OCI-LY1 (cell line): ENCODE measurements at regions not wholly inside any gene's neighbourhood (a gene's known extent, or its start where the extent isn't known, plus 50 kb on each side); places are given as distances from the start of the nearest gene placed in this dataset.

Experiments used
- H2AFZ ChIP-seq: fragments of 200-600 bp; sonication (generic), shearing (Covaris generic); 2 replicates; pipeline ENCODE4 v1.6.0; 2014; ENCODE audit warnings: antibody characterized with exemption, mild to moderate bottlenecking, low read length
- H3F3A ChIP-seq: fragments of 200-600 bp; sonication (generic), shearing (Covaris generic); 2 replicates; pipeline ENCODE4 v1.6.0; 2014; ENCODE audit warnings: mild to moderate bottlenecking, antibody characterized with exemption, low read length, moderate library complexity; ENCODE audit not compliant: insufficient read depth
- H3K27ac ChIP-seq: fragments of 200-600 bp; sonication (generic); 2 replicates; pipeline ENCODE4 v1.5.1; 2014; ENCODE audit warnings: low read length, mixed run types, mild to moderate bottlenecking, low read depth; ENCODE audit not compliant: poor library complexity, severe bottlenecking
- H3K27me3 ChIP-seq: fragments of 200-600 bp; sonication (generic); 2 replicates; pipeline ENCODE4 v1.6.0; 2014; ENCODE audit warnings: antibody characterized with exemption, mild to moderate bottlenecking, low read length, moderate library complexity; ENCODE audit not compliant: insufficient read depth
- H3K36me3 ChIP-seq: fragments of 200-600 bp; sonication (generic); 2 replicates; pipeline ENCODE4 v1.6.1; 2014; ENCODE audit warnings: mild to moderate bottlenecking, antibody characterized with exemption, low read length, moderate library complexity, mixed read lengths; ENCODE audit not compliant: insufficient read depth
- H3K4me1 ChIP-seq: fragments of 200-600 bp; sonication (generic); 2 replicates; pipeline ENCODE4 v1.5.1; 2014; ENCODE audit warnings: mild to moderate bottlenecking, low read length, moderate library complexity; ENCODE audit not compliant: insufficient read depth, severe bottlenecking
- H3K4me2 ChIP-seq: fragments of 200-600 bp; sonication (generic), shearing (Covaris generic); 2 replicates; pipeline ENCODE4 v1.6.1; 2014; ENCODE audit warnings: low read length
- H3K4me3 ChIP-seq: fragments of 200-600 bp; sonication (generic); 2 replicates; pipeline ENCODE4 v1.5.1; 2014; ENCODE audit warnings: low read length, low read depth, mild to moderate bottlenecking, mixed read lengths; ENCODE audit not compliant: poor library complexity, severe bottlenecking
- H3K79me2 ChIP-seq: fragments of 200-600 bp; shearing (Covaris generic); 2 replicates; pipeline ENCODE4 v1.6.1; 2016; ENCODE audit warnings: mixed run types, low read length, mixed read lengths; ENCODE audit not compliant: insufficient read depth
- H3K9ac ChIP-seq: fragments of 200-600 bp; sonication (generic), shearing (Covaris generic); 2 replicates; pipeline ENCODE4 v1.6.1; 2014; ENCODE audit warnings: mild to moderate bottlenecking, low read length, mixed read lengths
- H3K9me2 ChIP-seq: fragments of 200-600 bp; sonication (generic), shearing (Covaris generic); 2 replicates; pipeline ENCODE4 v1.6.1; 2014; ENCODE audit warnings: low read depth, mild to moderate bottlenecking, low read length, mixed read lengths
- H3K9me3 ChIP-seq: fragments of 200-600 bp; shearing (Covaris generic); 2 replicates; pipeline ENCODE4 v1.6.1; 2014; ENCODE audit warnings: low read length, mixed read lengths
- H4K20me1 ChIP-seq: fragments of 200-600 bp; sonication (generic), shearing (Covaris generic); 2 replicates; pipeline ENCODE4 v1.6.0; 2016; ENCODE audit warnings: mild to moderate bottlenecking, low read length; ENCODE audit not compliant: insufficient read depth
- CTCF ChIP-seq: fragments of 200-600 bp; sonication (generic), shearing (Covaris generic); IDR thresholded peaks from 2 replicates; pipeline ENCODE4 v1.5.1; 2017; ENCODE audit warnings: mild to moderate bottlenecking, antibody characterized with exemption, low read length, moderate library complexity, mixed read lengths
- EZH2 ChIP-seq: fragments of 200-600 bp; sonication (generic), shearing (Covaris generic); IDR thresholded peaks from 2 replicates; pipeline ENCODE4 v1.8.0; 2017; ENCODE audit warnings: borderline replicate concordance, mixed run types, mild to moderate bottlenecking, antibody characterized with exemption, low read length, moderate library complexity, mixed read lengths

- no peak overlapping the region for H3K27ac ChIP-seq
- no peak overlapping the region for H3K4me2 ChIP-seq
- H3K36me3 ChIP-seq, result no peaks in the 10 kb centered on the region
- H2AFZ ChIP-seq, result no peak overlapping the region
- H3F3A ChIP-seq, result no peaks in the 10 kb centered on the region
- no peaks in the 10 kb centered on the region for H3K4me1 ChIP-seq
- no peaks in the 10 kb centered on the region for H3K27me3 ChIP-seq
- H3K79me2 ChIP-seq, result no peaks in the 10 kb centered on the region
- no peak overlapping the region for H3K4me3 ChIP-seq
- no peaks in the 10 kb centered on the region for H3K9me2 ChIP-seq
- H4K20me1 ChIP-seq, result no peaks in the 10 kb centered on the region
- no peaks in the 10 kb centered on the region for H3K9me3 ChIP-seq
- TF ChIP-seq EZH2, result no peak
- no peak for TF ChIP-seq CTCF
- H3K9ac ChIP-seq, result no peak overlapping the region
Measured at GRCh38 chr15:96578393-96578792, 247.9 kb downstream of the NR2F2 start.

GRCh38 chr15:96581371-96581770 lies 250.9 kb downstream of the NR2F2 start:
- no peaks in the 10 kb centered on the region for H4K20me1 ChIP-seq
- no peak overlapping the region for H3K9ac ChIP-seq
- H3K4me2 ChIP-seq, result no peak overlapping the region
- no peaks in the 10 kb centered on the region for H3K27me3 ChIP-seq
- no peak overlapping the region for H2AFZ ChIP-seq
- H3F3A ChIP-seq, result no peaks in the 10 kb centered on the region
- H3K9me2 ChIP-seq, result no peaks in the 10 kb centered on the region
- no peaks in the 10 kb centered on the region for H3K4me1 ChIP-seq
- TF ChIP-seq EZH2 (no peak), CTCF (no peak)
- H3K27ac ChIP-seq, result no peak overlapping the region
- H3K79me2 ChIP-seq, result no peaks in the 10 kb centered on the region
- H3K36me3 ChIP-seq, result no peaks in the 10 kb centered on the region
- no peaks in the 10 kb centered on the region for H3K9me3 ChIP-seq
- H3K4me3 ChIP-seq, result no peak overlapping the region

- no peaks in the 10 kb centered on the region for H4K20me1 ChIP-seq
- no peak overlapping the region for H3K9ac ChIP-seq
- no peak overlapping the region for H2AFZ ChIP-seq
- no peak for TF ChIP-seq CTCF
- no peak for TF ChIP-seq EZH2
- no peaks in the 10 kb centered on the region for H3K4me1 ChIP-seq
- H3K4me3 ChIP-seq, result no peak overlapping the region
- H3K36me3 ChIP-seq, result no peaks in the 10 kb centered on the region
- no peaks in the 10 kb centered on the region for H3K79me2 ChIP-seq
- no peak overlapping the region for H3K27ac ChIP-seq
- no peaks in the 10 kb centered on the region for H3K9me2 ChIP-seq
- no peaks in the 10 kb centered on the region for H3K27me3 ChIP-seq
- H3F3A ChIP-seq, result no peaks in the 10 kb centered on the region
- H3K9me3 ChIP-seq, result no peaks in the 10 kb centered on the region
- H3K4me2 ChIP-seq, result no peak overlapping the region
Measured at GRCh38 chr15:96582473-96582872, 252.0 kb downstream of the NR2F2 start.
